Uterus (tissue), 2 donors: ENCODE measurements at regions not wholly inside any gene's neighbourhood (a gene's known extent, or its start where the extent isn't known, plus 50 kb on each side); places are given as distances from the start of the nearest gene placed in this dataset.
"Not testable (repeated sequence)": the region's sequence is repeated elsewhere in the genome, so short reads cannot be mapped to it uniquely, and the experiment has no call there.

ENCODE experiments used
- CTCF ChIP-seq, 4 experiments: fragments of 200-600 bp in 2 of 4; fragments of 450-650 bp in 2 of 4; sonication (generic) in 2 of 4; IDR thresholded peaks; one replicate each; pipeline ENCODE4 v1.5.1; 2016 to 2019; ENCODE audit warnings: antibody characterized with exemption in 4 of 4, mild to moderate bottlenecking in 2 of 4, moderate library complexity in 1 of 4
- POLR2A ChIP-seq, 2 donors: fragments of 450-650 bp; IDR thresholded peaks; one replicate each; pipeline ENCODE4 v1.6.1; 2016; ENCODE audit warnings: antibody characterized with exemption in 2 of 2, mild to moderate bottlenecking in 1 of 2, moderate library complexity in 1 of 2

- not testable (repeated sequence) for TF ChIP-seq CTCF, POLR2A (IDR thresholded peaks at IDR 0.05)
Observed at GRCh38 chr1:147061880-147062279, 110.4 kb downstream of the PRKAB2 start.
